ENCODE measurements at regions not wholly inside any gene's neighbourhood (a gene's known extent, or its start where the extent isn't known, plus 50 kb on each side); places are given as distances from the start of the nearest gene placed in this dataset.

GRCh38 chr2:234345921-234346320, 151.0 kb downstream of the ARL4C start:
- no peaks in the 10 kb centered on the region for H3K9me3 ChIP-seq (ENCODE audit: control insufficient read depth, low read length)
- H3K4me3 ChIP-seq (ENCODE audit: insufficient read depth, low read depth, low read length): no peak overlapping the region
- no peaks in the 10 kb centered on the region for H3K36me3 ChIP-seq (ENCODE audit: control insufficient read depth, insufficient read depth, low read length)
- H3K27ac ChIP-seq (ENCODE audit: insufficient read depth, low read depth, low read length, poor library complexity, severe bottlenecking): no peak overlapping the region
- H3K4me1 ChIP-seq (ENCODE audit: control insufficient read depth, insufficient read depth, low read length): peaks cover 17% of the 10 kb centered on the region
- WGBS, 2 experiments: 79 to 81% methylated on average over 5 of the region's 5 CpGs
- H3K27me3 ChIP-seq (ENCODE audit: control insufficient read depth, insufficient read depth, low read length, poor library complexity, severe bottlenecking): no peaks in the 10 kb centered on the region

DNA sequence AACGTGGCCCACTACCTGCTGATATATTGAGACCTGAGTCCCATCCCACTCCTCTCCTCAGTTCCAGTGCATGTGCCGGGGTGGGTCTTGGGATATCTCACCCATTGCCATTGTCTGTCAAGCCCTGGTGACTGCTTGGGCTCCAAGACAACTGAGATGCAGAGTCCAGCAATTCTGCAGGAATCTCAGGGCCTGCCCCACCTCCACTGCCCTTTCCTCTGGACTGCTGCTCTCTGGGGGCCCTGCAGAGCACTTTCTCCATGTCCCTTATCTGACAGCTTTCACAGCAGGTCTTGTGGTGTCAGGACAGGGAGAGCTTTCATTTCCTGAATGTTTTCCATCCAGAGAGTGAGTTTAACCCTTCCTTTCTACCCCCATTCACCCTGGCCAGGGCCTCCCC, 152.9 kb downstream of the ARL4C start:
- no peaks in the 10 kb centered on the region for H3K9me3 ChIP-seq (ENCODE audit: control insufficient read depth, low read length)
- WGBS, 2 experiments: 70 to 75% methylated on average over 2 of the region's 2 CpGs
- H3K27ac ChIP-seq (ENCODE audit: insufficient read depth, low read depth, low read length, poor library complexity, severe bottlenecking): no peak overlapping the region
- no peaks in the 10 kb centered on the region for H3K36me3 ChIP-seq (ENCODE audit: control insufficient read depth, insufficient read depth, low read length)
- H3K4me3 ChIP-seq (ENCODE audit: insufficient read depth, low read depth, low read length): no peak overlapping the region
- no peaks in the 10 kb centered on the region for H3K27me3 ChIP-seq (ENCODE audit: control insufficient read depth, insufficient read depth, low read length, poor library complexity, severe bottlenecking)
- peaks cover 17% of the 10 kb centered on the region for H3K4me1 ChIP-seq (ENCODE audit: control insufficient read depth, insufficient read depth, low read length)

DNA sequence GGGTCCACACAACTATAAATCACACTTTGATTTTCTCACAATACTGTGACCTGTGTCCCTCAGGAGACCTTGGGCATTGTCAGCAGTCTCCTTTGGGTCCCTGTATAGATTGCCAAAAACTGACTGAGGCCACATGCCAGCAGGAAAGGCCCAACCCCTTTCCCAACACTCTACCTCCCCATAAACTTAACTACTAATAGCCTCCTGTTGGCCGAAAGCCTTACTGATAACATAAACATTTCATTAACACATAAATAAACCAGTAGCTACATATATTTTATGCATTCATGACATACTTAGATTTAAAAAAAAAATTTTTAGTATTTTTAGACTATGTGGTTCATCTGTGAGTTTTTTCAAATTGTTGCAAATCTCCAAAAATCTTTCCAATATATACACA, 153.5 kb downstream of the ARL4C start:
- no peak overlapping the region for H3K4me3 ChIP-seq (ENCODE audit: insufficient read depth, low read depth, low read length)
- H3K27ac ChIP-seq (ENCODE audit: insufficient read depth, low read depth, low read length, poor library complexity, severe bottlenecking): no peak overlapping the region
- WGBS, 2 experiments: 95 to 100% methylated on average over 1 of the region's 1 CpG
- no peaks in the 10 kb centered on the region for H3K9me3 ChIP-seq (ENCODE audit: control insufficient read depth, low read length)
- H3K4me1 ChIP-seq (ENCODE audit: control insufficient read depth, insufficient read depth, low read length): peaks cover 17% of the 10 kb centered on the region
- no peaks in the 10 kb centered on the region for H3K36me3 ChIP-seq (ENCODE audit: control insufficient read depth, insufficient read depth, low read length)
- no peaks in the 10 kb centered on the region for H3K27me3 ChIP-seq (ENCODE audit: control insufficient read depth, insufficient read depth, low read length, poor library complexity, severe bottlenecking)

- H3K9me3 ChIP-seq (ENCODE audit: control insufficient read depth, low read length): no peaks in the 10 kb centered on the region
- H3K4me3 ChIP-seq (ENCODE audit: insufficient read depth, low read depth, low read length): no peak overlapping the region
- no peak overlapping the region for H3K27ac ChIP-seq (ENCODE audit: insufficient read depth, low read depth, low read length, poor library complexity, severe bottlenecking)
- 89 to 91% methylated on average over 11 of the region's 11 CpGs for WGBS, 2 experiments
- H3K27me3 ChIP-seq (ENCODE audit: control insufficient read depth, insufficient read depth, low read length, poor library complexity, severe bottlenecking): no peaks in the 10 kb centered on the region
- no peaks in the 10 kb centered on the region for H3K36me3 ChIP-seq (ENCODE audit: control insufficient read depth, insufficient read depth, low read length)
- H3K4me1 ChIP-seq (ENCODE audit: control insufficient read depth, insufficient read depth, low read length): peaks cover 17% of the 10 kb centered on the region
Measured at GRCh38 chr2:234341306-234341985, 155.4 kb downstream of the ARL4C start.

DNA sequence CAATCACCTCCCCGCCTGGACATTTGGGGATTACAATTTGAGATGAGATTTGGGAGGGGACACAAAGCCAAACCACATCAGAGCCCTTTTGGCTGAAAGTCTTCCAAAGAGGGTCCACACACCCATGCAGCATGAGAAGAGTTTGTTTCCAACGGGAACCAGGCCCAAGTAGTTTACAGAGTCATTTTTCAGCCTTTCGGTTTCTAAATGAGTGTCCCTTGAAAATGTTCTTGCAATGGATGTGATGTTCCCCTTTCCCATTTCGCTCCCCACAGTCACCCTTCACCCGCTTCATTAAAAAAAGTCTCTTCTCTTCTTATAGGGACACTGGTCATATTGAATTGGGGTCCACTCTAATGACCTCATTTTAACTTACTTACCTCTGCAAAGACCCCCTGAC, 157.4 kb downstream of the ARL4C start:
- Histone ChIP-seq H3K4me3 (ENCODE audit: insufficient read depth, low read depth, low read length) (no peak overlapping the region), H3K4me1 (ENCODE audit: control insufficient read depth, insufficient read depth, low read length) (peaks cover 25% of the 10 kb centered on the region), H3K27me3 (ENCODE audit: control insufficient read depth, insufficient read depth, low read length, poor library complexity, severe bottlenecking) (no peaks in the 10 kb centered on the region), H3K27ac (ENCODE audit: insufficient read depth, low read depth, low read length, poor library complexity, severe bottlenecking) (no peak overlapping the region), H3K36me3 (ENCODE audit: control insufficient read depth, insufficient read depth, low read length) (no peaks in the 10 kb centered on the region), H3K9me3 (ENCODE audit: control insufficient read depth, low read length) (no peaks in the 10 kb centered on the region)
- WGBS, 2 experiments: 97 to 98% methylated on average over 5 of the region's 5 CpGs

DNA sequence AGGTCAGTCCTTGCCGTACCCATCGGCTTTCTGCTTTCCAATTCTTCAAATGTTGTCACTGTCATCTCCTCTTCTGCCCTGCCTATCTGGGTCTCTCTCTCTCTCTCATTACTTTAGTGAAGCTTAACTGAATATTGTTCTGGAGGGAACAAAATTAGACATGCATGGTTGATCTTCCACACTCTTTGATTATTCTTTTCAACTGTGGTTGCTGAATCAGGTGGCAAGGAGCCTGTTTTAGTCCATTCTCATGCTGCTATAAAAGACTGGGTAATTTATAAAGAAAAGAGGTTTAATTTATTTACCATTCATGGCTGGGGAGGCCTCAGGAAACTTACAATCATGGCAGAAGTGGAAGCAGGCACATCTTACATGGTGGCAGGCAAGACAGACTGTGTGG, 157.9 kb downstream of the ARL4C start:
- Histone ChIP-seq H3K36me3 (ENCODE audit: control insufficient read depth, insufficient read depth, low read length) (no peaks in the 10 kb centered on the region), H3K4me3 (ENCODE audit: insufficient read depth, low read depth, low read length) (no peak overlapping the region), H3K27ac (ENCODE audit: insufficient read depth, low read depth, low read length, poor library complexity, severe bottlenecking) (no peak overlapping the region), H3K27me3 (ENCODE audit: control insufficient read depth, insufficient read depth, low read length, poor library complexity, severe bottlenecking) (no peaks in the 10 kb centered on the region), H3K9me3 (ENCODE audit: control insufficient read depth, low read length) (no peaks in the 10 kb centered on the region), H3K4me1 (ENCODE audit: control insufficient read depth, insufficient read depth, low read length) (peaks cover 23% of the 10 kb centered on the region)
- 97 to 98% methylated on average over 2 of the region's 2 CpGs for WGBS, 2 experiments

DNA sequence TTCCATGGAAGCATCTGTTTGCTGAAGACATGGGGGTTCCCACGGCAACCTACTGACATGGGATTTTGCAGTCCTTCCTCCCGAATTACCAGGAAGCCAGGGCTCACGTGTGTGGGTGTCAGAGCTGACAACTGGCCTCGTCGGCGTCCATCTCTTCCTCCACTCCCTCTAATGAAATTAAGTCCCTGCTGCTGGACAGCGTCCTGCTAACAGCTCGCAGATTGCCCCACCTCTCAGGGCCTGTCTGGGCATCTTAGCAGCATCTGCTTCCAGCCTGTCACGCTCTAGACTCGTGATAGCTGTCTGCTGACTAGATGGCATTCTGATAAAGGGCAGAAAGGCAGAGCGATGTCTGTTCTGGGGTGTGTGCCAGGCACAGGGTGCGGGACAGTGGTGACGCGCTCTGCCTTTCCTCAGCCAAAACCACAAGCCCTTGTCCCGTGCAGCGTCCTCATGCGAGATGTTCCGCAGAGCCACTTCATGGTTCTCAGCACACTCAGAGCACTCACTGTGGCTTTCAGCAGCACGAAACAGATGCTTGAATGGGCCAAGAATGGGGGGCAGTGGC, 161.1 kb downstream of the ARL4C start:
- 74 to 76% methylated on average over 19 of the region's 19 CpGs for WGBS, 2 experiments
- H3K36me3 ChIP-seq (ENCODE audit: control insufficient read depth, insufficient read depth, low read length): no peaks in the 10 kb centered on the region
- no peaks in the 10 kb centered on the region for H3K27me3 ChIP-seq (ENCODE audit: control insufficient read depth, insufficient read depth, low read length, poor library complexity, severe bottlenecking)
- peaks cover 29% of the 10 kb centered on the region for H3K4me1 ChIP-seq (ENCODE audit: control insufficient read depth, insufficient read depth, low read length)
- H3K9me3 ChIP-seq (ENCODE audit: control insufficient read depth, low read length): no peaks in the 10 kb centered on the region
- no peak overlapping the region for H3K4me3 ChIP-seq (ENCODE audit: insufficient read depth, low read depth, low read length)
- peak overlapping the region; percentile 70 for H3K27ac ChIP-seq (ENCODE audit: insufficient read depth, low read depth, low read length, poor library complexity, severe bottlenecking)

- WGBS, 2 experiments: 90% methylated on average over 4 of the region's 4 CpGs
- peaks cover 30% of the 10 kb centered on the region for H3K4me1 ChIP-seq (ENCODE audit: control insufficient read depth, insufficient read depth, low read length)
- peak overlapping the region; percentile 31 for H3K27ac ChIP-seq (ENCODE audit: insufficient read depth, low read depth, low read length, poor library complexity, severe bottlenecking)
- no peaks in the 10 kb centered on the region for H3K36me3 ChIP-seq (ENCODE audit: control insufficient read depth, insufficient read depth, low read length)
- no peak overlapping the region for H3K4me3 ChIP-seq (ENCODE audit: insufficient read depth, low read depth, low read length)
- H3K9me3 ChIP-seq (ENCODE audit: control insufficient read depth, low read length): no peaks in the 10 kb centered on the region
- H3K27me3 ChIP-seq (ENCODE audit: control insufficient read depth, insufficient read depth, low read length, poor library complexity, severe bottlenecking): no peaks in the 10 kb centered on the region
Measured at GRCh38 chr2:234334756-234335155, 162.1 kb downstream of the ARL4C start.

GRCh38 chr2:234334151-234334550, 162.7 kb downstream of the ARL4C start:
- Histone ChIP-seq H3K4me3 (ENCODE audit: insufficient read depth, low read depth, low read length) (no peak overlapping the region), H3K27ac (ENCODE audit: insufficient read depth, low read depth, low read length, poor library complexity, severe bottlenecking) (peak overlapping the region; percentile 31), H3K36me3 (ENCODE audit: control insufficient read depth, insufficient read depth, low read length) (no peaks in the 10 kb centered on the region), H3K4me1 (ENCODE audit: control insufficient read depth, insufficient read depth, low read length) (peaks cover 30% of the 10 kb centered on the region), H3K9me3 (ENCODE audit: control insufficient read depth, low read length) (no peaks in the 10 kb centered on the region), H3K27me3 (ENCODE audit: control insufficient read depth, insufficient read depth, low read length, poor library complexity, severe bottlenecking) (no peaks in the 10 kb centered on the region)
- 54 to 56% methylated on average over 3 of the region's 3 CpGs for WGBS, 2 experiments

- H3K4me1 ChIP-seq (ENCODE audit: control insufficient read depth, insufficient read depth, low read length): peaks cover 30% of the 10 kb centered on the region
- H3K9me3 ChIP-seq (ENCODE audit: control insufficient read depth, low read length): no peaks in the 10 kb centered on the region
- WGBS, 2 experiments: 75 to 81% methylated on average over 10 of the region's 10 CpGs
- H3K36me3 ChIP-seq (ENCODE audit: control insufficient read depth, insufficient read depth, low read length): no peaks in the 10 kb centered on the region
- H3K4me3 ChIP-seq (ENCODE audit: insufficient read depth, low read depth, low read length): no peak overlapping the region
- H3K27me3 ChIP-seq (ENCODE audit: control insufficient read depth, insufficient read depth, low read length, poor library complexity, severe bottlenecking): no peaks in the 10 kb centered on the region
- H3K27ac ChIP-seq (ENCODE audit: insufficient read depth, low read depth, low read length, poor library complexity, severe bottlenecking): no peak overlapping the region
Measured at GRCh38 chr2:234333168-234334130, 163.4 kb downstream of the ARL4C start.
